CD4-positive, alpha-beta T cell treated with Interleukin-6 at 100 ng/mL for 8 hours (primary cell): ENCODE measurements at regions not wholly inside any gene's neighbourhood (a gene's known extent, or its start where the extent isn't known, plus 50 kb on each side); places are given as distances from the start of the nearest gene placed in this dataset.
"Not testable (repeated sequence)": the region's sequence is repeated elsewhere in the genome, so short reads cannot be mapped to it uniquely, and the experiment has no call there.

ENCODE experiments used
- DNase-seq: peaks from one replicate; pipeline ENCODE4 v3.0.0-alpha.2; 2020; ENCODE audit warnings: mixed read lengths, low spot score

DNA sequence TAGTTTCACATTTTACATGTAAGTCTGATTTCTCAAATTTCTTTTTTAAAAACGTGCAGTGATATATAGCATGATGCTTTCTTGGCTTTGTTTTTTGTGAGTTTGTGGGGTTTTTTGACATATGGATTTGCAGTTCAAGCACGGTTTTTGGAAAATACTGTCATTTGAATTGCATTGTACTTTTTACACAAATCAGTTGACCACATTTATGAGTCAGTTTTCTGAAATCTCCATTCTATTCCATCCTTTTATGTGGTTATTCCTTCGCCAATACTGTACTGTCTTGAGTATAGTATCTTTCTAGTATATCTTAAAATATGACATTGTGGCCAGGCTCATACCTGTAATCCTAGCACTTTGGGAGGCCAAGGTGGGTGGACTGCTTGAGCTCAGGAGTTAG lies 890.0 kb upstream of the CITED2 start:
- DNase-seq, result no peak

DNA sequence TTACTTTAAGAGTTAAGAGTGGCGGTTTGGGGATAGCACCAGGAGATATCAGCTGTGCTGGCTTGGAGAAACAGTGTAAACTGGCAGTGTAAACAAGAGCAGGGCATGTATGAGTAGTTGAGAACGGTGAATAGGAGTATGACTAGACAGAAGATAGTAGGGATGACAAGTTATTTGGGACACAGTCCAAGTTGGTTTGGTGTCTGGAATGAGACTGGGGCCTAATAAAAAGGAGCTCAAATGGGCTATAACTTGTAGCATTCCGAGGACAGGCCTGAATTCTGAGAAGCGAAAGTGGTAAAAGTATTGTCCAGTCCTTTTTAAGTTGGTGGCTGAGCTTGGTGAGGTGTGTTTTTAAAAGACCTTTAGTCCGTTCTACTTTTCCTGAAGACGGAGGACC lies 883.9 kb upstream of the CITED2 start:
- DNase-seq, result not testable (repeated sequence)

DNA sequence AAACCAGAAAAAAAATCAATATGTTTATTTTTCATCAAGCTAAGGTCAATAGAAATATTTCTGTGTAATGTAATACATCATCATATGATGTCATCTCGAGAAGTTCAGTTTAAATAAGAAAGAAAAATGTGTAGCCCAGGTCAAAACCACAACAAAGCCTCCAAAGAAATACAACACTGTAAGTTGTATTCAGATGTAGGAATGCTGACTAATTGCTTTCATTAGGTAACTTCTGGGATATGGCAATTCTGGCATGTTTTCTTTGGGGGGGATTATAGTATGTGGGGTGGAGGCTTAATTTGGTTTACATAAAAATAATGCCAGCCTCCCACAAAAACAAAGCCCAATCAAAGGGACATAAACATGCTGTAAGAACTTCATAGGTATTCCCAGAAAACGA lies 881.8 kb upstream of the CITED2 start:
- no peak for DNase-seq

DNA sequence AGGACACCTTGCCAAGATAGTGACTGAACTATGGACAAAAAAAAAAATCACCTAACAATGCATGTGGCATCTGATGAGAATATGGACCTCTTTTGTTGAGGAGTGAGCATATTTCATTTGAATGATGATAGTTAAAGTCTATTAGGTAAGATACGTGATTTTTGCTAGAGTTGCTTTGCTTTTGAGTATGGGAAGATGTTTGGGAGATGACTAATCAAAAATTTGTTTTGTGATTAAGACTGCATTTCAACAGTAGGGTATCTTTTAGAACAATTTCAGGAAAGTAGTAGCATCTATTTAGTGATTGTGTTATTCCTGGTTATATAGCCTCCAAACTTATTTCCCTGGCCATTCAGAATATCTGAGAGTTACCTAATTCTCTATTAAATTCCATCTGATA lies 878.6 kb upstream of the CITED2 start:
- DNase-seq, result no peak

DNA sequence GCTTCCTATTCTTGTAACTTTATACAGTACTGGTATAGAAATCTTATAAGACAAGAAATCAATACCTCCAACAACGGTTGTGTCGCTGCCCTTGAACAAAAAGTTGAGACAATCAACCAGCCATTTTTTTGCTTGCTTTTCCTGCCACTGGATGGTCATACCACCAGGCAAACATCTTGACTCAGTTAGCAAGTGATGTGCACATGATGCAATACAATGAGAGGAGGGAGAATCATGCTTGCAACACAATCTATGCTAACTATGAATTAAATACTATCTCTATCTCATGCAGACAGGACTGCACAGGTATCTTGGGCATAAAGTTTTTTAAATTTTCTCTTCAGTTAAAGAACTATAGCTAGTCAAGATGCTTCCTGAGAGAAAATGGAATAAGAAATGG lies 877.7 kb upstream of the CITED2 start:
- no peak for DNase-seq

DNA sequence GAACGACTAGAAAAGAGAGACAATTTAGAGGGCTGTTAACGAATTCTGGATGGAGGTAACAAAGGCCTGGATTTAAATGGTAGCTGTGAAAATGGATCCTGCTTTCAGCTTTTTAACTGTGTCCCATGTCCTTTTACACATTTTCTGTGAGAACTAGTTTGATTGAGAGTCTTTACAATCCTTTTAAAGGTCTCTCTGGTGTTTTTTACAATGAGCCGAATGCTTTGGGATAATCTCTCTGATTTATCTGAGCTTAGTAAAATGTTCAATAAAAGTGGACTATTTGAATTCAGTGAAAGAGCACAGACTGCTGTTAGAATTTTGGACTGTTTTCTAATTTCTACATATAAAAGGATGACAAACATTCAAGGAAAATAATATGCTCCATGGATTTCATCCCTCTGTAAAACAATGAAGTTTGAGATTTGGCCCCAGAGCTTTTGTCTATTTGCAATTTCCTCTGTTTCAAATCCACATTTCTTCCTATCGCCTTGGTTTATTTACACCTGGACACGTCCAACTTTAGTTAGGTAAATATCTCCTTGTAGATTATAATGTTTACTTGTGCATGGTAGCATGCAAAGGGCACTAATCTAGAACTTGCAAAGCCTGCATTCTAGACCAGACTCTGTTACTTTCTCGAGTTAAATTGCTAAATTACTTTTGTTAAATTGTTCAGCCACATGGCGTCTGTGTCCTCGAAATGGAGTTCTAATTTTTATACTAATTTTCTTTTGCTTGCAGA lies 871.0 kb upstream of the CITED2 start:
- DNase-seq, result no peak

DNA sequence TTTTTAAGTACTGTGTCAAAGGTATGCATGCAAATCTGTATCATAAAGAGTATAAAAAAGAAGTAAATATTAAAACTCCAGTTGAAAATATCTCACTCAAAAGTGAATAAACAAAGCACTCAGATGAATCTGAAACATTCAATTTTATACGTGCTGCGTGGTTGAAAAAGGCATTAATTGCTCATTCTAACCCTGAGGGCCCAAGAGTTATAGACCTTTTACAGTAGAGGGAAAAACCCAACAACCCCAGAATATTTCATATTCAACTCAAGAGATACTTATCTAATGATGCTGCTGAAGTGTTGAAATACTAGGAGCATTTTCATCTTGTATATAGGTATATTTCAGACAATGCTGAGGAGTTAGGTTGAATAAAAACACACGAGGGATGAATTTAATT lies 862.8 kb upstream of the CITED2 start:
- no peak for DNase-seq

DNA sequence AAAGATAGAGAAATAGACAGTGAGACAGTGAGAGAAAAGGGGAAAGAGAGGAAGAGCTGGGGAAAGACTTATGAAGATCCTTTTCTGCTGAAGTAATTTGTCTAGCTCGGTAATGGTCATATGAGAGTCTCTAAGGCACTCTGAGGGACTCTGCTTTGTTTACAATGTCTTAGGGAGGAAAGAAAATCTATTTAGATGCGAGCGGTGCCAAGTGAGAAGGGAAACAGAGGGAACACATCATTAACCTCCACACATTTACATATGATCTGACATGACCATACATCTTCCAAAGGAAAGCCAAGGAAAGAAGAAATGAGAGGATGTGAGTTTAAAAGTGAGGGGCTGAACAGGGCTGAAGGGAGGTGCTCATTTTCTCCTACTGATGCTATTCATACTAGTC lies 862.3 kb upstream of the CITED2 start:
- DNase-seq, result no peak

DNA sequence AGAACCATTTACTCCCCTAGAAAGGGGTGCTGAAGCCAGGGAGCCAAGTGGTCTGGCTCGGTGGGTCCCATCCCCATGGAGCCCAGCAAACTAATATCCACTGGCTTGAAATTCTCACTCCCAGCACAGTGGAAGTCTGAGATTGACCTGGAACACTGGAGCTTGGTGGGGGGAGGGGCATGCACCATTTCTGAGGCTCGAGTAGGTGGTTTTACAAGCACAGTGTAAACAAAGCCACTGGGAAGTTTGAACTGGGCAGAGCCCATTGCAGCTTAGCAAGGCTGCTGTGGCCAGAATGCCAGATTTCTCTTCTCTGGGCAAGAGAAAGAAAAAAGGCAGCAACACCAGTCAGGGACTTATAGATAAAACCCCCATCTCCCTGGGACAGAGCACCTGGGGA lies 855.8 kb upstream of the CITED2 start:
- no peak for DNase-seq

DNA sequence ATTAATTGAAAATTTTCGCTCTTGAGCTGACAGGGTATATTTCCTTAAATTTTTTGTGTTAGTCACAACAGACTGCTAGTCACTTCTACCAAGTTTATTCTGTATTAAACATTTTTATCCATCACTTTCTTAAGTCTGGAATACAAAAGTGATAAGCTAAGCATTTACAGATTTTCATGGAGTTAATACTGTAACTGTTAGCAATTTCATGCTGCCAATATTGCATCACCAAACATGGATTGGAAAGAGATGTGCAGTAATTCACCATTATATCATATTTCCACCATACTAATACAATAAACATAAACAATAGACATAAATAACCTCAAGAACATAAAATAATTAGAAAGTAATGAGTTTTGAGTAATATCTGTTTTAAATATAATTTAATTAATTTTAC lies 854.0 kb upstream of the CITED2 start:
- no peak for DNase-seq

DNA sequence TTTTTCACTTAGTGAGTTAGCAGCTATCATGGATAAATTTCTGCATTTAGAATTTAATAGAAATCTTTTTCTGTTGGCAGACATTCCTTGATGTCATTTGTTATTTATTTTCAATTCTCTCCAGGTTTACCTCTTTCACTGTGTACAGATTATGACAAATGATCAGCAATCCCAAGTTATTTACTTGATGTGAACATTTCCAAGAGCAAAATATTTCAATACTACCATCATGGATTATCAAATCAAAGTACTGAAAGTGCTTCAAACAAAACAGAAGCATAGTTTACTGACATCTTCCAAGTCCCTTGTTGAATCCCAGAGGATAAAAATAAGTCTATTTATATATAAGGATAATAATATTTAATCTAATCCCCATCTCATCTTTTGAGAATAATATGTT lies 852.2 kb upstream of the CITED2 start:
- no peak for DNase-seq

DNA sequence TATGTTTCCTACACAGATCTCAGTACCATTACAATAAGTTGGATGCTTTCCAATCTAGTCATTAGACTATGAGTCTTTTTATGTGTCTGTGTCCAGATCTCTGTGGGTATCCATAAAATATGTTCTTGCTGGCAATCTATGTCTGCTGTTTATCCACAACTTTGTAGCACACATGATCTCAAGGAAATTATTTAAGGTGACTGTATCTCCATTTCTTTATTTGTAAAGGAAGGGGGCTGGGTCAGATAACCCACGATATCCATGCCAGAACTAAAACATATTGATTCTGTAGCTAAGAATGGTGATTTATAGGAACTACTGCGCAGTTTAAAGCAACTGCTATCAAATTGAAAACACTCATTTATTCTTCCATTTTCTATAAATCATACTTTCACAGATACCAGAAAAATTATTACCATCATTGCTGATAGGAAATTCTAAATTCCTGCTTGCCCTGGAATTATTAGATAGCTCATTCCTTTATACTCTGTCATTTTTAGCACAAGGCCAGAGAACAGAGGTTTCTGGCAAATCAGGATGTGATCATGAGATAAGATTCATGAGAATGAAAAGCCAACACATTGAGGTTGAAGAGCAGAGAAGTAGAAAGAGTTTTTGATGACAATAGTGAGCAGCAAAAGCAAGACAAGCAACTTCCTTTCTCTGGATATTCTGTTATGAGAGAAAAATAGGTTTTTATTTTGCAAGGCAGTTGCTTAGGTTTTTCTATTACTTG lies 851.4 kb upstream of the CITED2 start:
- no peak for DNase-seq

DNA sequence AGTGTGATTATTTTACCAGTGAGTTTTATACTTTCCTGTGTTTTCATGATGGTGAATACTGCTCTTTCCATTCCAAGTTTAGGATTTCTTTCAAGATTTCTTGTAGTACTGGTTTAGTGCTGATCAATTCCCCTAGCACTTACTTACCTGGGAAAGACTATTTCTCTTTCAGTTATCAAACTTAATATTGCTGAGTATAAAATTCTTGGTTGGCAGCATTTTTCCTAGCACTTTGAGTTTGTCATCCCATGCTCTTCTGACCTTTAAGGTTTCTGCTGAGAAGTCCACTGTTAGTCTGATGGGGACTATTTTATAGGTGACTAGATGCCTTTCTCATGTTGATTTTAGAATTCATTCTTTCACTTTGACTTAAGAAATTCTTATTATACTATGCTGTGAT lies 842.8 kb upstream of the CITED2 start:
- DNase-seq, result no peak

DNA sequence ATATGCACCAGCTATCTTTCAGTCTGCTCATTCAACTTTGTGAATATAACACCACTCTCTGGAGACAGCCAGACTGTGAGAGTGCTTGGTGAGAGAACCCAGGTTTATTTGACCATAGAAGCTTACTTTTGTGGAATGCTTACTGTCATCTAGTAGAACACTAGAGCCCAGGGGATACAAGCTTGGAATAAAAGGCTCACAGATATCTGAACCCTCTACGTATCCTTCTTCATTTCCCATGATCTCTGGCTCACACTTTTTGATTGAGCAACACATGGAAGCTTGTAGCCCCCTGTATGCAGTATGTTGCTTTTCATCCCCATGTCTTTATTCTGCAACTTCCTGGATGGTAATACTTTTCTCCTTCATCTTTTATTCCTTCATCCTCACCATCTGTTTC lies 835.3 kb upstream of the CITED2 start:
- no peak for DNase-seq

DNA sequence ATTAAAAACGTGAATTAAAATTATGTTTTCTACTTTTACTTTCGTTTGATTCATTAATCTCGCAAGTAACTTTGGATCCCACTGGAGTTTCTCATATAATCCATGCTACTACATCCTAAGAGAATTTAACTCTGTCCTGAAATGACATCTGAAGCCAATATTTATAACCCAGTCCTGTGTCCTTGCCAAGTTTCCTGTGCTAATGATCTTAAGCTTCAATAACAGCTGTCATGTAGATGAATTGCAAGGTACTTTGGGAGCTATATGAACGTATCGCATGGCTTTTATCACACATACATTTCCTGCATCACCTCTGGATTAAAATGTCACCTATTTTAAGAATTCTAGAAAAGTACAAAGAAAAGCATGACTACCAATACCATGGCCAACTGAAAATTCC lies 833.8 kb upstream of the CITED2 start:
- DNase-seq, result no peak

DNA sequence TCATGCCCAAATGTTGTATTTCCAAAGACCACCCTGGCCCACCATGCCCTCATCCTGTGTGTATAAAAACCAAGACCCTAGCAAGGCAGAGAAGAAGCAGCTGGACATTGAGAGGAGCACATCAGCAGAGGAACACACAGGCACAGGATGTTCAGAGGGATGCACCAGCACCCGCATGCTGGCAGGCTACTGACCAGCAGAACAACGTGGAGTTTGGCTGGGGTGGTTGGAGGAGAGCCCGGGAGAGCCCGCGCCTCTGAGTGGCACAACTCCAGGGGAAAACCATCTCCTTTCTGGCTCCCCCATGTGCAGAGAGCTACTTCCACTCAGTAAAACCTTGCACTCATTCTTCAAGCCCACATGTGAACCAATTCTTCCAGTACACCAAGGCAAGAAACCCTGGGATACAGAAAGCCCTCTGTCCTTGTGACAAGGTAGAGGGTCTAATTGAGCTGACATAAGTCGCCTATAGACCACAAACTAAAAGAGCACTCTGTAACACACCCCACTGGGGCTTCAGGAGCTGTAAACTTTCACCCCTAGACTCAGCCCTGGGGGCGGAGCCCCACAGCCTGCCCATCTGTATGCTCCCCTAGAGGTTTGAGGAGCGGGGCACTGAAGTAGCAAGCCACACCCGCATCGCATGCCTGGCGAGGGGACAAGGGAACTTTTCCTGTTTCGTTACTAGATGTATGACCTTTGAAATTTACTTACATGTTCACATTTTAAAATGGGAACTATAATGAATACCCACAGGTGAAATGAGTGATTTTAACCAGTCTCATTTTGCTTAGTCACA lies 831.5 kb upstream of the CITED2 start:
- DNase-seq, result no peak

DNA sequence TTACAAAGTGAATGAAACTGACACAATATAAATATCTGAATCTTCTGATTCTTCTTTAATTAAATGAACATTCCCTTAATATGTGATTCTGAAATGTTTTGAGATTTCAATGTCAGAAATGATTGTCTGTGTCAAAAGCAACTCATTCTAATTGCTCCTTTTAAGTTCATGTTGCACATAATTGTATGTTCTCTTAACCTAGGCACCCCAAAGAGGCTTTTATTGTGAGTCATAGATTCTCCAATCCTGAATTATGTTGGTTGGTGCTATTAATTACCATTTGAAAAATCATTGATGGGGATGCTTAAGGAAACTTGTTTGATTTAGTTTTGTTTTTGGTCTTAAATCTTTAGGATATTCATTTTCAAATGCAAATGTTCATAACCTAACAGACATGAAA lies 829.7 kb upstream of the CITED2 start:
- DNase-seq, result no peak

DNA sequence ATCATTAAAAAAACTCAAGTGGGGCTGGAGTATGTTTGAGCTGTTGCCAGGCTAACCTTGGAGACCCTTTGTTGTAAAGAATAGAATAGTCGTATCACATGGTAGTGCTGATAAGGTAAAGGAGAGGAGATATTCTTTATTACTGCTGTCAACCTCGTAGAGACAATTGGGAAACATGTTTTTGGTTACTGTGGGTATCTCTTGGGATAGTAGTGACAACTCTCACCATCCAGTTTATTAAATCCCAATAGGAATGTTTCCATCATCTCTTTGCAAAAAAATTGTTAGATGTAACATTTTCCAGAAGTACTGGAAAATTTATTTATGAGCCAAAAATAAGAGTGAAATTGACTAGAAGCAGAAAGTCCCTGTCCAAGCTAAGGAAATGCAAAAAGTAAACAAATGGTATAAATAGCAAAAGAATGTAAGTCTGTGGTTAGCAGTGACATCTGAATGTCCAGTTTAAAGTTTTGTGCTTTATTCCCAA lies 829.3 kb upstream of the CITED2 start:
- no peak for DNase-seq

DNA sequence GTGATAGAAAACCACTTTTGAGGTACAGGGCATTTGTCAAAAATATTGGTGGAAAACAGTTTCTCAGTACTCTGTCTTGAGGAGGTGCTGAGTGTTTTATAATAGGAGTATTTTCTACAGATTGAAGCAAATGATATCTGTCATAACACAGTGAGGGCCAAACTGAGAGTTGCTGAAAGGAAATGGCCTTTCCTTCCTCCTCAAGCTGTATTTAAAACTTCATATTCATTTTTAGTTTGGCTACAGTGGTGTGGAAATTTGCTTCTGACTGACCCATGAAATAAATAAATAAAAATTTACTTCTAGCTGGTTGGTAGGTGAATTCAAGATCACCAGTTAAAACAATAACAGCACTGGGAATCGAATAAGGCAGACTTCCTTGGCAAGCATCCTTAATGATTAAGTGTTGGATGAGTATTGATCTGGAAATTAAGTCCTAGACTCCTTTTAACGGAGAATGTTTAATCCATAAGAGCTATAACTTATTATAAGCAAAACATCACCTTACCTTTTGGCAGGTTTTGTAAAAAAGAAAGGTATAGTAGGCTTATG lies 828.6 kb upstream of the CITED2 start:
- no peak for DNase-seq

DNA sequence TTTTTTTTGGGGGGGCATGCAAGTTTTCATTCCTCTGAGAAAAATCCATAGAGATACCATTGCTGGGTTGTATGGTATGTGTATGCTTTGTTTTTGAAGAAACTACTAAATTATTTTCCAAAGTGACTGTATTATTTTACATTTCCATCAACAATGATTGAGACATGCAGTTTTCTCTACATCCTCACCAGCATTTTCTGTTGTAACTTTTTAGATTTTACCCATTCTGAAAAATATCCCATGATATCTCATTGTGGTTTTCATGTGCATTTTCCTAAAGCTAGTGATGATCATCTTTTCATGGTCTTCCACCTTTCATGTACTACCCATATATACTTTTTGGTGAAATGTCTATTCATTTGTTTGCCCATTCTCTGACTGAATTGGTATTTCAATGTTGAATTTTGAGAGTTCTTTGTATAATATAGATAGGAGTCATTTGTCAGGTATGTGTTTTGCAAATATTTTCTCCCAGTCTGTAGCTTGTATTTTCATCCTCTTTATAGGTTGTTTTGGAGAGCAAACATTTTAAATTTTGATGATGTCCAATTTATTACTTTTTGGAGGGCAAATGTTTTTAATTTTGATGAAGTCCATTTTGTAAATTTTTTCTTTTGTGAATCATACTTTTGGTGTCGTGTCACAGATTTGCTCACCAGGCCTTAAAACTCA lies 827.5 kb upstream of the CITED2 start:
- no peak for DNase-seq

DNA sequence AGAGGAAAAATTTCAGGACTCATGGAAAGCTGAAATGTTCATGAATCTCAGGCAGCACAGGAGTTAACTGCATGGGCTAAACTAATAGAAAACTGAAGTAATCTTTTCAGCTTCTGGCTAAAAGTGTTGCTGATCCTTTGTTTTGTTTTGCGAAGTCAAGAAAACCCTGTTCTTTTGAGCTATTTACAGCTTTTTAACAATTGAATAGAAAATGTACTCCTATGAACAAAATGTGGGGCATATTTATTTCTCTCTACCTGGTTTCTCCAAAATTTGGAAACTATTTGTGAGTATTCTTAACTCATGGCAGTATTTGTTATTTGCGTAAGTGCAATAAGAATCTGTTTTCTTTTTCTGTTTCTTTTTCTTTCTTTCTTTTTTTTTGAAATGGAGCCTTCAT lies 818.8 kb upstream of the CITED2 start:
- no peak for DNase-seq

DNA sequence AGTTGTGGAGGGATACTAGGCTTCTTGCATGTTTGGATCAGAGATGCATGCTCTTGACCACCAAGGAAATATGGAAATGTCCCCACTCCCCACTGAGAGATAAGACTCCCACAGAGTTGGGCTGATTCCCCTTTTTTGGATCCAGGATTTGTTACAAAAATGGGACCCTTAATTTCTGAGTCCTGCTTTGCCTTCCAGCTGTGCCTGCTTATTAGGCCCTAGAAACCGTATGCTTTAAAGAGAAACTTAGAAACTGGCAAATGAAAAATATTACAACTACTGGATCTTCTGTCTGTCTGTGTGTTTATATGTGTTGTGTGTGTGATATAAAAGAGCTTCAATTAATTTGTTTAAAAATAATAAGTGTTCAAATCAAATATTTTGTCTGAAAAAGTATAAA lies 817.6 kb upstream of the CITED2 start:
- DNase-seq, result no peak
